GM12878 (cell line): ENCODE measurements at regions not wholly inside any gene's neighbourhood (a gene's known extent, or its start where the extent isn't known, plus 50 kb on each side); places are given as distances from the start of the nearest gene placed in this dataset.

Source experiments
- ATAC-seq: fragments of 200-7000 bp; cut with Tn5 transposase; 3 replicates; pipeline ENCODE4 v1.9.1; 2020; ENCODE audit warnings: mild to moderate bottlenecking, moderate library complexity
- BruUV-seq: library from RNA; stranded (reverse); fragments of 400-500 nt; replicated peaks from 2 replicates; lab custom pipeline; 2021; lab: Mats Ljungman, UMichigan
- CTCF ChIA-PET: fragments of 300-600 bp; sonication (Branson Sonifier 250); formaldehyde crosslinking; extraction: SDS; loops from one replicate; lab custom pipeline; 2021; ENCODE audit warnings: inconsistent platforms; lab: Yijun Ruan, JAX
- POLR2A ChIA-PET: fragments of 350-600 bp; formaldehyde crosslinking; extraction: SDS; loops from one replicate; lab custom pipeline; 2021; ENCODE audit warnings: inconsistent platforms; lab: Charles Lee
- RAD21 ChIA-PET: fragments of 300-600 bp; sonication (Branson Sonifier 250); formaldehyde crosslinking; loops from one replicate; lab custom pipeline; 2023; ENCODE audit warnings: antibody characterized with exemption; ENCODE audit not compliant: unreplicated experiment; lab: Charles Lee
- SMC1A ChIA-PET: fragments of 300-600 bp; sonication (Branson Sonifier 250); formaldehyde crosslinking; loops from one replicate; lab custom pipeline; 2023; ENCODE audit not compliant: unreplicated experiment, uncharacterized antibody; lab: Charles Lee
- DNase-seq: peaks from one replicate; pipeline ENCODE4 v3.0.0-alpha.2; 2011; ENCODE audit warnings: low read depth, low spot score
- FAIRE-seq: peaks from 3 replicates; lab custom pipeline; 2011; peaks lifted over from hg19 to GRCh38; lab: Jason Lieb, UNC
- H2AFZ ChIP-seq: 2 replicates; pipeline ENCODE4 v1.6.0; 2011; ENCODE audit warnings: low read depth, low read length, control low read depth; ENCODE audit not compliant: control insufficient read depth
- H3K27ac ChIP-seq: 2 replicates; pipeline ENCODE4 v1.5.1; 2011; ENCODE audit warnings: control low read depth; ENCODE audit not compliant: control insufficient read depth, insufficient read depth
- H3K27me3 ChIP-seq, 2 experiments: replicated peaks in 1 of 2; 2 replicates each; pipeline versions ENCODE4 v1.6.0 to v1.6.1; 2011; ENCODE audit warnings: low read length in 1 of 2; ENCODE audit not compliant: control insufficient read depth in 2 of 2, insufficient read depth in 2 of 2
- H3K36me3 ChIP-seq, 2 experiments: 2 replicates each; pipeline ENCODE4 v1.5.1; 2011; ENCODE audit warnings: low read length in 1 of 2; ENCODE audit not compliant: control insufficient read depth in 2 of 2, insufficient read depth in 2 of 2
- H3K4me1 ChIP-seq: 2 replicates; pipeline ENCODE4 v1.6.1; 2011; ENCODE audit warnings: mild to moderate bottlenecking, low read length, moderate library complexity, mixed read lengths; ENCODE audit not compliant: control insufficient read depth, insufficient read depth
- H3K4me2 ChIP-seq: 2 replicates; pipeline ENCODE4 v1.6.0; 2011; ENCODE audit warnings: control low read depth; ENCODE audit not compliant: control insufficient read depth, insufficient read depth
- H3K4me3 ChIP-seq: fragments of 200-600 bp; sonication (generic); 2 replicates; pipeline ENCODE4 v1.5.1; 2016
- H3K79me2 ChIP-seq: 2 replicates; pipeline ENCODE4 v1.6.0; 2011; ENCODE audit warnings: low read length; ENCODE audit not compliant: control insufficient read depth, insufficient read depth
- H3K9ac ChIP-seq: 2 replicates; pipeline ENCODE4 v1.8.0; 2011; ENCODE audit warnings: low read length, control low read depth, mixed read lengths; ENCODE audit not compliant: control insufficient read depth, insufficient read depth
- H3K9me3 ChIP-seq: replicated peaks from 3 replicates; pipeline ENCODE4 v1.5.1; 2011; ENCODE audit warnings: mild to moderate bottlenecking, low read length; ENCODE audit not compliant: control insufficient read depth, insufficient read depth
- H4K20me1 ChIP-seq: 2 replicates; pipeline ENCODE4 v1.6.0; 2011; ENCODE audit not compliant: control insufficient read depth, insufficient read depth
- DPF2 ChIP-seq: fragments of 450-650 bp; IDR thresholded peaks from 2 replicates; pipeline ENCODE4 v1.6.1; 2017; ENCODE audit warnings: mild to moderate bottlenecking
- FOS ChIP-seq: IDR thresholded peaks from 3 replicates; pipeline ENCODE4 v1.6.1; 2011; ENCODE audit warnings: borderline replicate concordance; ENCODE audit not compliant: insufficient read length; ENCODE audit errors: extremely low read depth
- HDGF ChIP-seq: fragments of 450-650 bp; IDR thresholded peaks from 2 replicates; pipeline ENCODE4 v1.6.1; 2016; ENCODE audit warnings: antibody characterized with exemption
- IKZF2 ChIP-seq, 2 experiments: fragments of 450-650 bp; IDR thresholded peaks; 2 replicates each; pipeline ENCODE4 v1.6.1; 2017; ENCODE audit warnings: mild to moderate bottlenecking in 2 of 2, moderate library complexity in 2 of 2
- KDM1A ChIP-seq: fragments of 200-600 bp; sonication (generic); IDR thresholded peaks from 2 replicates; pipeline ENCODE4 v1.6.1; 2016; ENCODE audit warnings: borderline replicate concordance
- LARP7 ChIP-seq: fragments of 450-650 bp; IDR thresholded peaks from 2 replicates; pipeline ENCODE4 v1.6.1; 2017; ENCODE audit warnings: mild to moderate bottlenecking
- MEF2B ChIP-seq: fragments of 450-650 bp; IDR thresholded peaks from 2 replicates; pipeline ENCODE4 v1.6.1; 2018; ENCODE audit warnings: mild to moderate bottlenecking, moderate library complexity; ENCODE audit not compliant: partially characterized antibody, poor library complexity, severe bottlenecking
- MYC ChIP-seq: IDR thresholded peaks from 2 replicates; pipeline ENCODE4 v1.6.1; 2011; ENCODE audit warnings: mild to moderate bottlenecking, low read length, moderate library complexity, inconsistent platforms; ENCODE audit not compliant: insufficient read depth, insufficient replicate concordance, insufficient read length, severe bottlenecking
- PRDM15 ChIP-seq: fragments of 450-650 bp; formaldehyde crosslinking; IDR thresholded peaks from 2 replicates; pipeline ENCODE4 v1.4.0; 2020; ENCODE audit warnings: mild to moderate bottlenecking, moderate library complexity
- SKIL ChIP-seq: fragments of 450-650 bp; IDR thresholded peaks from 2 replicates; pipeline ENCODE4 v1.6.1; 2017; ENCODE audit warnings: mild to moderate bottlenecking, low read depth, inconsistent platforms; ENCODE audit not compliant: poor library complexity, severe bottlenecking
- SREBF2 ChIP-seq: IDR thresholded peaks from 2 replicates; pipeline ENCODE4 v1.6.1; 2012; ENCODE audit warnings: mild to moderate bottlenecking, low read length
- TCF12 ChIP-seq: IDR thresholded peaks from 2 replicates; pipeline ENCODE4 v1.6.1; 2011; ENCODE audit warnings: low read depth, mild to moderate bottlenecking, low read length
- USF1 ChIP-seq: IDR thresholded peaks from 2 replicates; pipeline ENCODE4 v1.6.1; 2011; ENCODE audit warnings: borderline replicate concordance, low read depth, mild to moderate bottlenecking, moderate library complexity, mixed read lengths, low read length; ENCODE audit not compliant: insufficient read depth; ENCODE audit errors: extremely low read length
- ZNF592 ChIP-seq: fragments of 450-650 bp; IDR thresholded peaks from 2 replicates; pipeline ENCODE4 v1.6.1; 2017; ENCODE audit warnings: mild to moderate bottlenecking, moderate library complexity
- WGBS: methylation state at CpG from one replicate; pipeline ENCODE4 v1.1.6; 2016; ENCODE audit warnings: low lambda C conversion rate; ENCODE audit not compliant: insufficient replicate concordance, insufficient coverage; ENCODE audit errors: missing lambda C conversion rate; 5-methylcytosine and 5-hydroxymethylcytosine counted together
- in situ Hi-C: fragments of 300-500 bp; cut with MboI; formaldehyde crosslinking; loops from 9 replicates; pipeline ENCODE4 v1.14.3; 2018; ENCODE audit warnings: mixed read lengths
- intact Hi-C: fragments of 100-400 bp; cut with micrococcal nuclease; formaldehyde crosslinking; loops from one replicate; pipeline ENCODE4 v1.14.2; 2022; ENCODE audit not compliant: unreplicated experiment

- WGBS = 100% methylated on average over 1 of the region's 1 CpG
- no peaks in the 10 kb centered on the region for H3K36me3 ChIP-seq
- intact Hi-C loops (no loop called here), in situ Hi-C loops (no loop called here)
- H2AFZ ChIP-seq = no peak overlapping the region
- H3K4me3 ChIP-seq = no peak overlapping the region
- H3K4me2 ChIP-seq = no peak overlapping the region
- H3K4me1 ChIP-seq = peaks cover 10% of the 10 kb centered on the region
- no peaks in the 10 kb centered on the region; a peak in 1 of 4 replicates for H3K27me3 ChIP-seq
- no peak overlapping the region for H3K9ac ChIP-seq
- H3K9me3 ChIP-seq = no peaks in the 10 kb centered on the region; the same call in 2 of the 3 replicates
- DNase-seq = no peak
- ATAC-seq = no peak
- no peaks in the 10 kb centered on the region for H4K20me1 ChIP-seq
- no TSS peak for BruUV-seq
- no peak for FAIRE-seq
- no peaks in the 10 kb centered on the region for H3K79me2 ChIP-seq
- no peak overlapping the region for H3K27ac ChIP-seq
- ChIA-PET SMC1A (no interaction called here), RAD21 (no interaction called here), CTCF (no interaction called here), POLR2A (no interaction called here)
- TF ChIP-seq HDGF (no peak), FOS (no peak), SREBF2 (no peak), DPF2 (no peak), TCF12 (no peak), SKIL (no peak), IKZF2 (IDR thresholded peaks at IDR 0.05) (no peak), USF1 (no peak), PRDM15 (CRISPR knock-in tag) (no peak), ZNF592 (no peak), LARP7 (no peak), MYC (no peak), MEF2B (no peak), KDM1A (no peak)
Observed at GRCh38 chr20:24834310-24834709, 114.8 kb upstream of the CST7 start.
